NCI-H2227 (cell line): ENCODE measurements at regions not wholly inside any gene's neighbourhood (a gene's known extent, or its start where the extent isn't known, plus 50 kb on each side); places are given as distances from the start of the nearest gene placed in this dataset.

Experiments used
- DNase-seq: peaks from one replicate; lab custom pipeline; 2025; ENCODE audit not compliant: unreplicated experiment; lab: John Stamatoyannopoulos, UW

GRCh38 chr3:194078045-194078821, 57.7 kb upstream of the HES1 start:
- DNase-seq: no peak

DNA sequence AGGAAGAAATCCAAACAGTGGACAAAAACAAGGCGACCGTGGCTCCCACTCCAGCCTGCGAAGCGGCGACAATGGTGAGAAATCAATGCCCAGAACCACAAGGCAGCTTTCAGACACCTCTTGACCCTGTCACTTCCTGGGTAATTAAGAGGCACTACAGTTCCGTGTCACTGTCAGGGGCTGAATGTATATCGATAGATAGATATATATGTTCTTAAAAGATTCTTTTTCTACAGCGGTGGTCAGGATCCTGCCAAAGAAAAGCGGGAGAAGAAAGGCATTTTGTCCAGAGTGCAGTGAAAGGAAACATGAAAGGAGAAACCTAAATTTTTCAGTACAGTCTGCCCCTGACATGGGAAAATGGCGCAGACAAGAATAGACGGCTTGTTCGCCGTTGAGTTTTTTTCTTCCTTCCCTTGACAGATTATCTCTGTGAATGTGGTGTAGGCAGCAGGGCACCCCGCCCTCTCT, 56.2 kb upstream of the HES1 start:
- DNase-seq: peak; percentile 13

GRCh38 chr3:194080436-194080835, 55.5 kb upstream of the HES1 start:
- DNase-seq: no peak

- DNase-seq: no peak
Observed at GRCh38 chr3:194080913-194081800, 54.8 kb upstream of the HES1 start.

DNA sequence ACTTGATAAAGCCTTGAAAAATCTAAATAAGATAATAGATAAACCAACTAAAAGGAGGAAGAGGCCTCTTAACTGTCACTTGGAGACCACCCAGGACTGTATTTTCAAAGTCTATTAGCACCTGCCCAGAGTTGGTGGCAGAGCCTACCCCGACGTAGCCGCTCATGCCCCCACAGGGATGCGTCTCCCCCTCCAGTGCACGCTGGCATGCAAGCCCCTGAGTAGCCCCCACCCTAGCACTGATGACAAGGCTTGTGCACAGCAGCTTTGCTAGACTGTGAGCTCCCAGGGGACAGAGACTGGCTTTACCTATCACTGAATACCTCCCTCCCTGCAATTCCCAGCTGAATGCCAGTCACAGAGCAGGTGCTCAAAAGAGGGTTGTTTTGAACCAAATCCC, 54.1 kb upstream of the HES1 start:
- no peak for DNase-seq

GRCh38 chr3:194082743-194083636, 53.0 kb upstream of the HES1 start:
- no peak for DNase-seq

- DNase-seq: no peak
Observed at GRCh38 chr3:194083637-194084224, 52.2 kb upstream of the HES1 start.

DNA sequence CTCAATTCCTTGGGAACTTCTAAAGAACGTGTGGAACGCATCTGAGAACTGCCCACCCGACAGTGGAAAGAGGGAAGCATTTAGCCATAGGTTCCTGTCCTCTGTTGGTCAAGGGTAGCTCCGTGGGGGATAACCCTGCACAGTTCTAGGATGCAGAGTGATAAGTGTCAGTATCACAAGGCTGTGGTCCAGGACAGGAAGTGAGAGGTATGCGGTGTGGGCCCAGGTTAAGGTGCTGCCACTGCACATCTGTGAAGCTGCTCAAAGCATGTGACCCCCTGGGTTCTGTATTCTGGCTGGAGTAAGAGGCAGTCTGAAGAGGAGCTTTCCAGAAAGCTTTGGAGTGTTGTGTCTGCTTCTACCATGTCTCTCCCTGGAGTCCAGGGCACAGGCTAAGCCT, 51.7 kb upstream of the HES1 start:
- no peak for DNase-seq
